OCI-LY1 (cell line): ENCODE measurements at regions not wholly inside any gene's neighbourhood (a gene's known extent, or its start where the extent isn't known, plus 50 kb on each side); places are given as distances from the start of the nearest gene placed in this dataset.

Experiments
- H2AFZ ChIP-seq: fragments of 200-600 bp; sonication (generic), shearing (Covaris generic); 2 replicates; pipeline ENCODE4 v1.6.0; 2014; ENCODE audit warnings: antibody characterized with exemption, mild to moderate bottlenecking, low read length
- H3F3A ChIP-seq: fragments of 200-600 bp; sonication (generic), shearing (Covaris generic); 2 replicates; pipeline ENCODE4 v1.6.0; 2014; ENCODE audit warnings: mild to moderate bottlenecking, antibody characterized with exemption, low read length, moderate library complexity; ENCODE audit not compliant: insufficient read depth
- H3K27ac ChIP-seq: fragments of 200-600 bp; sonication (generic); 2 replicates; pipeline ENCODE4 v1.5.1; 2014; ENCODE audit warnings: low read length, mixed run types, mild to moderate bottlenecking, low read depth; ENCODE audit not compliant: poor library complexity, severe bottlenecking
- H3K27me3 ChIP-seq: fragments of 200-600 bp; sonication (generic); 2 replicates; pipeline ENCODE4 v1.6.0; 2014; ENCODE audit warnings: antibody characterized with exemption, mild to moderate bottlenecking, low read length, moderate library complexity; ENCODE audit not compliant: insufficient read depth
- H3K36me3 ChIP-seq: fragments of 200-600 bp; sonication (generic); 2 replicates; pipeline ENCODE4 v1.6.1; 2014; ENCODE audit warnings: mild to moderate bottlenecking, antibody characterized with exemption, low read length, moderate library complexity, mixed read lengths; ENCODE audit not compliant: insufficient read depth
- H3K4me1 ChIP-seq: fragments of 200-600 bp; sonication (generic); 2 replicates; pipeline ENCODE4 v1.5.1; 2014; ENCODE audit warnings: mild to moderate bottlenecking, low read length, moderate library complexity; ENCODE audit not compliant: insufficient read depth, severe bottlenecking
- H3K4me2 ChIP-seq: fragments of 200-600 bp; sonication (generic), shearing (Covaris generic); 2 replicates; pipeline ENCODE4 v1.6.1; 2014; ENCODE audit warnings: low read length
- H3K4me3 ChIP-seq: fragments of 200-600 bp; sonication (generic); 2 replicates; pipeline ENCODE4 v1.5.1; 2014; ENCODE audit warnings: low read length, low read depth, mild to moderate bottlenecking, mixed read lengths; ENCODE audit not compliant: poor library complexity, severe bottlenecking
- H3K79me2 ChIP-seq: fragments of 200-600 bp; shearing (Covaris generic); 2 replicates; pipeline ENCODE4 v1.6.1; 2016; ENCODE audit warnings: mixed run types, low read length, mixed read lengths; ENCODE audit not compliant: insufficient read depth
- H3K9ac ChIP-seq: fragments of 200-600 bp; sonication (generic), shearing (Covaris generic); 2 replicates; pipeline ENCODE4 v1.6.1; 2014; ENCODE audit warnings: mild to moderate bottlenecking, low read length, mixed read lengths
- H3K9me2 ChIP-seq: fragments of 200-600 bp; sonication (generic), shearing (Covaris generic); 2 replicates; pipeline ENCODE4 v1.6.1; 2014; ENCODE audit warnings: low read depth, mild to moderate bottlenecking, low read length, mixed read lengths
- H3K9me3 ChIP-seq: fragments of 200-600 bp; shearing (Covaris generic); 2 replicates; pipeline ENCODE4 v1.6.1; 2014; ENCODE audit warnings: low read length, mixed read lengths
- H4K20me1 ChIP-seq: fragments of 200-600 bp; sonication (generic), shearing (Covaris generic); 2 replicates; pipeline ENCODE4 v1.6.0; 2016; ENCODE audit warnings: mild to moderate bottlenecking, low read length; ENCODE audit not compliant: insufficient read depth
- CTCF ChIP-seq: fragments of 200-600 bp; sonication (generic), shearing (Covaris generic); IDR thresholded peaks from 2 replicates; pipeline ENCODE4 v1.5.1; 2017; ENCODE audit warnings: mild to moderate bottlenecking, antibody characterized with exemption, low read length, moderate library complexity, mixed read lengths
- EZH2 ChIP-seq: fragments of 200-600 bp; sonication (generic), shearing (Covaris generic); IDR thresholded peaks from 2 replicates; pipeline ENCODE4 v1.8.0; 2017; ENCODE audit warnings: borderline replicate concordance, mixed run types, mild to moderate bottlenecking, antibody characterized with exemption, low read length, moderate library complexity, mixed read lengths

DNA sequence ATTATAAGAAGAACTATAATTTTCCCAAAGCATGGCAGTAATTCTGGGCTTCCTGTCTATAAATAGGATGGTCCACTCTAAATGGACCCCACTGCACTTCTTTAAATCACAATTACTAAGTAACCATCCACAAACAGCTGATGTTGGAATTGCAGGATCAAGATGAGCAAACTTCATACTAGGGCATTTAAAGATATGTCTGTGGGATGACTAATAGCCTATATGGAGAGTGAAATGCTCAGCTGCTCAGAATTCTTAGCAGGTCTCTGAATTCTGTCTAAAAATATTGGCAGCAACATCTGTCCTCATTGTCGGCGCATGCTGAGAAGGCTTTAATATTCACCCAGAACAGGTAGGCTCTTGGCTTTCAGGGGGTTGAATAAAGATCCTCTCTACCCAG is 140.4 kb downstream of the SATB1 start:
- H3K27me3 ChIP-seq, result no peaks in the 10 kb centered on the region
- no peaks in the 10 kb centered on the region for H3F3A ChIP-seq
- H3K36me3 ChIP-seq, result no peaks in the 10 kb centered on the region
- no peaks in the 10 kb centered on the region for H3K79me2 ChIP-seq
- H3K9me2 ChIP-seq, result no peaks in the 10 kb centered on the region
- TF ChIP-seq CTCF, result no peak
- H3K4me3 ChIP-seq, result no peak overlapping the region
- no peak overlapping the region for H2AFZ ChIP-seq
- H3K9me3 ChIP-seq, result no peaks in the 10 kb centered on the region
- H3K27ac ChIP-seq, result no peak overlapping the region
- H3K9ac ChIP-seq, result no peak overlapping the region
- no peaks in the 10 kb centered on the region for H4K20me1 ChIP-seq
- no peaks in the 10 kb centered on the region for H3K4me1 ChIP-seq
- H3K4me2 ChIP-seq, result no peak overlapping the region

GRCh38 chr3:18283680-18284079 is 141.5 kb downstream of the SATB1 start:
- Histone ChIP-seq H3K27me3 (no peaks in the 10 kb centered on the region), H3K4me1 (no peaks in the 10 kb centered on the region), H2AFZ (no peak overlapping the region), H3K79me2 (no peaks in the 10 kb centered on the region), H4K20me1 (no peaks in the 10 kb centered on the region), H3F3A (no peaks in the 10 kb centered on the region), H3K4me2 (no peak overlapping the region), H3K9me2 (no peaks in the 10 kb centered on the region), H3K9ac (no peak overlapping the region), H3K9me3 (no peaks in the 10 kb centered on the region), H3K36me3 (no peaks in the 10 kb centered on the region), H3K27ac (no peak overlapping the region), H3K4me3 (no peak overlapping the region)
- TF ChIP-seq EZH2 (no peak), CTCF (no peak)

GRCh38 chr3:18282507-18282906 is 142.6 kb downstream of the SATB1 start:
- no peaks in the 10 kb centered on the region for H3K4me1 ChIP-seq
- H3K9me2 ChIP-seq, result no peaks in the 10 kb centered on the region
- no peaks in the 10 kb centered on the region for H3K9me3 ChIP-seq
- no peaks in the 10 kb centered on the region for H3K27me3 ChIP-seq
- H3K4me2 ChIP-seq, result no peak overlapping the region
- no peak overlapping the region for H3K9ac ChIP-seq
- no peaks in the 10 kb centered on the region for H3K79me2 ChIP-seq
- no peaks in the 10 kb centered on the region for H3K36me3 ChIP-seq
- no peak overlapping the region for H2AFZ ChIP-seq
- H3K4me3 ChIP-seq, result no peak overlapping the region
- no peak overlapping the region for H3K27ac ChIP-seq
- H3F3A ChIP-seq, result no peaks in the 10 kb centered on the region
- H4K20me1 ChIP-seq, result no peaks in the 10 kb centered on the region
- no peak for TF ChIP-seq EZH2
- no peak for TF ChIP-seq CTCF
